Peyer's patch (tissue), 4 donors: ENCODE measurements at regions not wholly inside any gene's neighbourhood (a gene's known extent, or its start where the extent isn't known, plus 50 kb on each side); places are given as distances from the start of the nearest gene placed in this dataset.

Experiments used
- POLR2A ChIP-seq, 2 donors: fragments of 450-650 bp; IDR thresholded peaks; one replicate each; pipeline ENCODE4 v1.5.1; 2017; ENCODE audit warnings: antibody characterized with exemption in 2 of 2, mild to moderate bottlenecking in 2 of 2, moderate library complexity in 2 of 2
- TF ChIP-seq, protein P1 (sequence below), 6 experiments: fragments of 450-650 bp in 4 of 6; fragments of 200-600 bp in 2 of 6; sonication (generic) in 1 of 6; IDR thresholded peaks; one replicate each; pipeline ENCODE4 v1.5.1; 2017 to 2019; ENCODE audit warnings: antibody characterized with exemption in 6 of 6, mild to moderate bottlenecking in 3 of 6, moderate library complexity in 1 of 6

DNA sequence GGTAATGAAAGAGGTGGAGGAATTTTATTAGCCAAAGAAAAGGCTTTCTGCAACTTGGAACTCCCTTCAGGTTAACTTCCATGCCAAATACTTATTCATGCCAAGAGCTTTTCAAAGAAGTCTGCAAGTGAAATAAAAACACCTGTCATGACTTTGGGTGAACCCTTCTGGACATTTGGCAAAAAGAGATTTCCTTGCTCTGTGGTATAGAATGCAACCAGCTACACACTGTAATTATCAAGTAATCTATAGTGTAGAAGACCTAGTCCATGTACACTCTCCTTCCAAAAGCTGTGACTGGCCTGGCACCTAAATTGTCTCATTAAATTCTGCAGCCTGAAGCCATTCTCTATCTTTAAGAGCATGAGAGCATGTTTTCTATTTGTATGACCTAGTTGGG lies 232.3 kb downstream of the COL12A1 start:
- TF ChIP-seq, protein P1, sequence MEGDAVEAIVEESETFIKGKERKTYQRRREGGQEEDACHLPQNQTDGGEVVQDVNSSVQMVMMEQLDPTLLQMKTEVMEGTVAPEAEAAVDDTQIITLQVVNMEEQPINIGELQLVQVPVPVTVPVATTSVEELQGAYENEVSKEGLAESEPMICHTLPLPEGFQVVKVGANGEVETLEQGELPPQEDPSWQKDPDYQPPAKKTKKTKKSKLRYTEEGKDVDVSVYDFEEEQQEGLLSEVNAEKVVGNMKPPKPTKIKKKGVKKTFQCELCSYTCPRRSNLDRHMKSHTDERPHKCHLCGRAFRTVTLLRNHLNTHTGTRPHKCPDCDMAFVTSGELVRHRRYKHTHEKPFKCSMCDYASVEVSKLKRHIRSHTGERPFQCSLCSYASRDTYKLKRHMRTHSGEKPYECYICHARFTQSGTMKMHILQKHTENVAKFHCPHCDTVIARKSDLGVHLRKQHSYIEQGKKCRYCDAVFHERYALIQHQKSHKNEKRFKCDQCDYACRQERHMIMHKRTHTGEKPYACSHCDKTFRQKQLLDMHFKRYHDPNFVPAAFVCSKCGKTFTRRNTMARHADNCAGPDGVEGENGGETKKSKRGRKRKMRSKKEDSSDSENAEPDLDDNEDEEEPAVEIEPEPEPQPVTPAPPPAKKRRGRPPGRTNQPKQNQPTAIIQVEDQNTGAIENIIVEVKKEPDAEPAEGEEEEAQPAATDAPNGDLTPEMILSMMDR (IDR thresholded peaks at IDR 0.05): no peak
- no peak for TF ChIP-seq POLR2A (IDR thresholded peaks at IDR 0.05)
